ENCODE measurements at regions not wholly inside any gene's neighbourhood (a gene's known extent, or its start where the extent isn't known, plus 50 kb on each side); places are given as distances from the start of the nearest gene placed in this dataset.

- no peak for TF ChIP-seq CTCF (IDR thresholded peaks at IDR 0.05; ENCODE audit: low read depth, low read length)
- no peak overlapping the region for H3K4me3 ChIP-seq (ENCODE audit: low read depth, low read length)
- H3K27me3 ChIP-seq, result no peaks in the 10 kb centered on the region
- H3K9me3 ChIP-seq, result no peaks in the 10 kb centered on the region; the same call in 1 of the 2 replicates
- no peaks in the 10 kb centered on the region for H3K4me1 ChIP-seq
- H3K36me3 ChIP-seq, result no peaks in the 10 kb centered on the region
- no peak for DNase-seq
Observed at GRCh38 chr7:68458010-68458908, 1140.0 kb upstream of the AUTS2 start.

- no peaks in the 10 kb centered on the region for H3K4me1 ChIP-seq
- no peaks in the 10 kb centered on the region for H3K36me3 ChIP-seq
- no peak for DNase-seq
- H3K27me3 ChIP-seq, result no peaks in the 10 kb centered on the region
- H3K4me3 ChIP-seq (ENCODE audit: low read depth, low read length), result no peak overlapping the region
- no peak for TF ChIP-seq CTCF (IDR thresholded peaks at IDR 0.05; ENCODE audit: low read depth, low read length)
- no peaks in the 10 kb centered on the region; the same call in 1 of the 2 replicates for H3K9me3 ChIP-seq
Observed at GRCh38 chr7:68461430-68461829, 1136.8 kb upstream of the AUTS2 start.

GRCh38 chr7:68470836-68471435 is 1127.3 kb upstream of the AUTS2 start:
- TF ChIP-seq CTCF (IDR thresholded peaks at IDR 0.05; ENCODE audit: low read depth, low read length), result no peak
- Histone ChIP-seq H3K4me1 (no peaks in the 10 kb centered on the region), H3K9me3 (no peaks in the 10 kb centered on the region), H3K27me3 (no peaks in the 10 kb centered on the region), H3K36me3 (no peaks in the 10 kb centered on the region), H3K4me3 (ENCODE audit: low read depth, low read length) (no peak overlapping the region)
- DNase-seq, result peak; percentile 25

- Histone ChIP-seq H3K9me3 (no peaks in the 10 kb centered on the region), H3K27me3 (no peaks in the 10 kb centered on the region), H3K4me3 (ENCODE audit: low read depth, low read length) (no peak overlapping the region), H3K4me1 (no peaks in the 10 kb centered on the region), H3K36me3 (no peaks in the 10 kb centered on the region)
- no peak for DNase-seq
- TF ChIP-seq CTCF (IDR thresholded peaks at IDR 0.05; ENCODE audit: low read depth, low read length), result no peak
Observed at GRCh38 chr7:68472688-68473087, 1125.6 kb upstream of the AUTS2 start.

GRCh38 chr7:68474661-68475216 is 1123.5 kb upstream of the AUTS2 start:
- H3K4me1 ChIP-seq, result no peaks in the 10 kb centered on the region
- no peaks in the 10 kb centered on the region for H3K36me3 ChIP-seq
- no peak for DNase-seq
- H3K4me3 ChIP-seq (ENCODE audit: low read depth, low read length), result no peak overlapping the region
- H3K27me3 ChIP-seq, result no peaks in the 10 kb centered on the region
- H3K9me3 ChIP-seq, result no peaks in the 10 kb centered on the region
- TF ChIP-seq CTCF (IDR thresholded peaks at IDR 0.05; ENCODE audit: low read depth, low read length), result no peak

- no peaks in the 10 kb centered on the region for H3K27me3 ChIP-seq
- DNase-seq, result no peak
- no peaks in the 10 kb centered on the region for H3K9me3 ChIP-seq
- no peaks in the 10 kb centered on the region for H3K36me3 ChIP-seq
- H3K4me3 ChIP-seq (ENCODE audit: low read depth, low read length), result no peak overlapping the region
- H3K4me1 ChIP-seq, result no peaks in the 10 kb centered on the region
- no peak for TF ChIP-seq CTCF (IDR thresholded peaks at IDR 0.05; ENCODE audit: low read depth, low read length)
Observed at GRCh38 chr7:68476966-68477365, 1121.3 kb upstream of the AUTS2 start.
